B cell (primary cell): ENCODE measurements at regions not wholly inside any gene's neighbourhood (a gene's known extent, or its start where the extent isn't known, plus 50 kb on each side); places are given as distances from the start of the nearest gene placed in this dataset.

ENCODE experiments used
- ATAC-seq: fragments of 200-7000 bp; cut with Tn5 transposase; one replicate; pipeline ENCODE4 v1.10.0; 2021; ENCODE audit warnings: low read depth, mild to moderate bottlenecking, moderate number of reproducible peaks, moderate library complexity
- CTCF ChIA-PET: fragments of 350-600 bp; sonication (Branson Sonifier 250); formaldehyde crosslinking; loops from one replicate; lab custom pipeline; 2021; ENCODE audit warnings: antibody characterized with exemption, inconsistent platforms; lab: Charles Lee
- POLR2A ChIA-PET: fragments of 350-600 bp; sonication (Branson Sonifier 250); formaldehyde crosslinking; loops from one replicate; lab custom pipeline; 2021; ENCODE audit warnings: antibody characterized with exemption; lab: Charles Lee
- DNase-seq: peaks from one replicate; pipeline ENCODE4 v3.0.0; 2013
- H2AFZ ChIP-seq: 2 replicates; pipeline ENCODE4 v1.6.1; 2012; ENCODE audit warnings: mild to moderate bottlenecking, low read depth, low read length; ENCODE audit not compliant: insufficient read depth, poor library complexity, severe bottlenecking
- H3K27ac ChIP-seq, 2 donors: 1 replicate in 1 of 2; 2 replicates in 1 of 2; pipeline ENCODE4 v1.5.1; 2012 to 2013; ENCODE audit warnings: low read length in 2 of 2, mild to moderate bottlenecking in 2 of 2, moderate library complexity in 1 of 2
- H3K27me3 ChIP-seq, 4 experiments: fragments of 200-600 bp in 1 of 4; sonication (generic) in 1 of 4; replicated peaks in 1 of 4; 1 replicate in 2 of 4; 2 replicates in 2 of 4; pipeline versions ENCODE4 v1.6.1 to v1.7.0; 2013 to 2016; ENCODE audit warnings: low read length in 3 of 4, mild to moderate bottlenecking in 2 of 4, mixed read lengths in 1 of 4, moderate library complexity in 1 of 4; ENCODE audit not compliant: insufficient read depth in 4 of 4, control insufficient read depth in 3 of 4; ENCODE audit errors: control extremely low read depth in 1 of 4
- H3K36me3 ChIP-seq, 2 experiments: replicated peaks in 1 of 2; 1 replicate in 1 of 2; 2 replicates in 1 of 2; pipeline versions ENCODE4 v1.6.1 to v1.7.1; 2013; ENCODE audit warnings: low read length in 1 of 2; ENCODE audit not compliant: insufficient read depth in 2 of 2, control insufficient read depth in 1 of 2; ENCODE audit errors: control extremely low read depth in 1 of 2, extremely low read depth in 1 of 2
- H3K4me1 ChIP-seq, 2 donors: fragments of 200-600 bp in 1 of 2; sonication (generic) in 1 of 2; 1 replicate in 1 of 2; 2 replicates in 1 of 2; pipeline versions ENCODE4 v1.5.1 to v1.6.1; 2013 to 2017; ENCODE audit warnings: low read length in 2 of 2; ENCODE audit not compliant: control insufficient read depth in 2 of 2, insufficient read depth in 2 of 2
- H3K4me2 ChIP-seq: replicated peaks from 2 replicates; pipeline ENCODE3; 2012; ENCODE audit warnings: mild to moderate bottlenecking, low read depth, low read length; ENCODE audit not compliant: poor library complexity, severe bottlenecking
- H3K4me3 ChIP-seq, 5 experiments: fragments of 200-600 bp in 1 of 5; sonication (generic) in 1 of 5; 1 replicate in 3 of 5; 2 replicates in 2 of 5; pipeline versions ENCODE4 v1.5.1 to v1.7.0; 2011 to 2016; ENCODE audit warnings: low read length in 4 of 5, mild to moderate bottlenecking in 4 of 5, low read depth in 2 of 5, control low read depth in 1 of 5, moderate library complexity in 1 of 5; ENCODE audit not compliant: insufficient read depth in 1 of 5; ENCODE audit errors: control extremely low read depth in 1 of 5, extremely low read depth in 1 of 5
- H3K79me2 ChIP-seq: fragments of 200-600 bp; sonication (generic); one replicate; pipeline ENCODE4 v1.6.0; 2016; ENCODE audit warnings: low read length; ENCODE audit not compliant: control insufficient read depth, insufficient read depth
- H3K9ac ChIP-seq: fragments of 200-600 bp; sonication (generic); 2 replicates; pipeline ENCODE4 v1.6.1; 2017; ENCODE audit warnings: mild to moderate bottlenecking, low read length, moderate library complexity
- H3K9me3 ChIP-seq, 3 donors: one replicate each; pipeline versions ENCODE4 v1.6.1 to v1.7.1; 2013; ENCODE audit warnings: low read length in 2 of 3; ENCODE audit not compliant: control insufficient read depth in 2 of 3, insufficient read depth in 1 of 3; ENCODE audit errors: control extremely low read depth in 1 of 3
- H4K20me1 ChIP-seq: 2 replicates; pipeline ENCODE4 v1.6.0; 2012; ENCODE audit warnings: mild to moderate bottlenecking, low read length; ENCODE audit not compliant: insufficient read depth, control insufficient read depth, poor library complexity, severe bottlenecking
- H3K27ac Mint-ChIP-seq: one replicate; pipeline ENCODE4 v1.8.0; 2021; ENCODE audit warnings: mixed read lengths
- H3K27me3 Mint-ChIP-seq: one replicate; pipeline ENCODE4 v1.8.0; 2021; ENCODE audit warnings: mixed read lengths
- H3K4me1 Mint-ChIP-seq: one replicate; pipeline ENCODE4 v1.8.0; 2021; ENCODE audit warnings: mixed read lengths
- H3K4me3 Mint-ChIP-seq: one replicate; pipeline ENCODE4 v1.8.0; 2021; ENCODE audit warnings: mixed read lengths
- H3K9me3 Mint-ChIP-seq: one replicate; pipeline ENCODE4 v1.8.0; 2022; ENCODE audit warnings: mixed read lengths; ENCODE audit not compliant: insufficient read depth
- EZH2 ChIP-seq: IDR thresholded peaks from 2 replicates; pipeline ENCODE4 v1.6.1; 2012; ENCODE audit warnings: borderline replicate concordance, low read depth, mild to moderate bottlenecking, moderate library complexity, low read length; ENCODE audit not compliant: insufficient read depth, poor library complexity, severe bottlenecking
- WGBS: methylation state at CpG from one replicate; pipeline ENCODE4 v1.1.5; 2013; ENCODE audit warnings: missing lambda C conversion rate; ENCODE audit not compliant: insufficient coverage; 5-methylcytosine and 5-hydroxymethylcytosine counted together
- intact Hi-C: fragments of 100-400 bp; cut with micrococcal nuclease; formaldehyde crosslinking; loops from one replicate; pipeline ENCODE4 v1.10.0; 2022
- TF ChIP-seq, protein P1 (sequence below): fragments of 200-600 bp; IDR thresholded peaks from one replicate; pipeline ENCODE4 v1.8.0; 2022; ENCODE audit warnings: antibody characterized with exemption, mild to moderate bottlenecking

DNA sequence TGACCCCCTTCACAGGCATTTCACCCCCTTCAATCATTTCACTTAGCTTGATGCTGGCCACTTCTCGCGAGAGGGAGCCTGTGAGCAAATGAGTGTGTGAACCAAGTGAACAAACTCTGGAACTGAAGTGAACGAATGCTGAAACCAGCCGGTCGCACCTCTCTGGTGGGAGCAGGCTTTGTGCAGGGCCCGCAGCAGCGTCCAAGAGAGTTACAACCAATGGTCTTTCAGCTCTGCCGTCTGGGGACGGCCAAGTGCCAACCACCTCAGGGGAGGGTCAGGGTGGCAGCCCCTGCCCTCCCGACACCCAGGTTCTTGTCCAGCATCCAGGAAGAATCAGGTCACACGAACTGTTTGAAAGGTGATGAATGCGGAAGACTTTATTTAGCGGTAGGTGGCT, 764.0 kb downstream of the SUCLG1 start:
- Histone ChIP-seq H3K4me3 (no peak overlapping the region), H3K27me3 (no peaks in the 10 kb centered on the region), H3K27ac (no peak overlapping the region), H2AFZ (no peak overlapping the region), H3K79me2 (no peaks in the 10 kb centered on the region), H3K4me1 (no peaks in the 10 kb centered on the region), H4K20me1 (no peaks in the 10 kb centered on the region), H3K9ac (no peak overlapping the region), H3K4me2 (no peak overlapping the region), H3K9me3 (peaks cover 0 to 11% (median 0%) of the 10 kb centered on the region in 3 donors), H3K36me3 (no peaks in the 10 kb centered on the region)
- H3K4me1 Mint-ChIP-seq, result no peaks in the 10 kb centered on the region
- H3K4me3 Mint-ChIP-seq, result no peak overlapping the region
- ChIA-PET POLR2A (no interaction called here), CTCF (no interaction called here)
- DNase-seq, result no peak
- WGBS, result 99% methylated on average over 13 of the region's 13 CpGs
- TF ChIP-seq EZH2, result no peak
- TF ChIP-seq, protein P1, sequence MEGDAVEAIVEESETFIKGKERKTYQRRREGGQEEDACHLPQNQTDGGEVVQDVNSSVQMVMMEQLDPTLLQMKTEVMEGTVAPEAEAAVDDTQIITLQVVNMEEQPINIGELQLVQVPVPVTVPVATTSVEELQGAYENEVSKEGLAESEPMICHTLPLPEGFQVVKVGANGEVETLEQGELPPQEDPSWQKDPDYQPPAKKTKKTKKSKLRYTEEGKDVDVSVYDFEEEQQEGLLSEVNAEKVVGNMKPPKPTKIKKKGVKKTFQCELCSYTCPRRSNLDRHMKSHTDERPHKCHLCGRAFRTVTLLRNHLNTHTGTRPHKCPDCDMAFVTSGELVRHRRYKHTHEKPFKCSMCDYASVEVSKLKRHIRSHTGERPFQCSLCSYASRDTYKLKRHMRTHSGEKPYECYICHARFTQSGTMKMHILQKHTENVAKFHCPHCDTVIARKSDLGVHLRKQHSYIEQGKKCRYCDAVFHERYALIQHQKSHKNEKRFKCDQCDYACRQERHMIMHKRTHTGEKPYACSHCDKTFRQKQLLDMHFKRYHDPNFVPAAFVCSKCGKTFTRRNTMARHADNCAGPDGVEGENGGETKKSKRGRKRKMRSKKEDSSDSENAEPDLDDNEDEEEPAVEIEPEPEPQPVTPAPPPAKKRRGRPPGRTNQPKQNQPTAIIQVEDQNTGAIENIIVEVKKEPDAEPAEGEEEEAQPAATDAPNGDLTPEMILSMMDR, result no peak
- H3K27ac Mint-ChIP-seq, result no peak overlapping the region
- peaks cover 2% of the 10 kb centered on the region for H3K9me3 Mint-ChIP-seq
- intact Hi-C loops, result no loop called here
- no peak for ATAC-seq
- H3K27me3 Mint-ChIP-seq, result no peaks in the 10 kb centered on the region

DNA sequence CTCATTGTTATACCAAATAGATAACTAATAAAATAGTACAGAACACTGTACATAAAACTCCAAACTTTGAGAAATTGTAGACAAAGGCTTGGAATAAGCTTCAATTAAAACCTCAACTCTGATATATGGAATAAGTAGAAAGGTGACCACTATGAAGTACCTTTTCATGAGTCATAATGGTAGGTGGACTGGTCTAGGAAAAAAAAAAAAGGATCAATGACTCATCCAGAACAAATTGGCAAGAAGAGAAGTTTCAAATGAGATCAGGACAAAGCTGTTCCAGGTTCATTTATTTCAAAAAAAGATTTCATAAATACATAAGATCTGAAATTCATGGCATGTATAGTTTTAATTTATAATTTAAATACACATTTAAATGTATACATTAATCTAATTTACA, 769.7 kb downstream of the SUCLG1 start:
- Histone ChIP-seq H4K20me1 (no peaks in the 10 kb centered on the region), H3K4me2 (no peak overlapping the region), H3K79me2 (no peaks in the 10 kb centered on the region), H2AFZ (no peak overlapping the region), H3K27me3 (no peaks in the 10 kb centered on the region), H3K9ac (no peak overlapping the region), H3K36me3 (no peaks in the 10 kb centered on the region), H3K9me3 (peaks cover 0 to under 1% (median 0%) of the 10 kb centered on the region in 3 donors), H3K4me3 (no peak overlapping the region), H3K27ac (no peak overlapping the region), H3K4me1 (no peaks in the 10 kb centered on the region)
- Mint-ChIP-seq H3K27ac (no peak overlapping the region), H3K9me3 (peaks cover 2% of the 10 kb centered on the region), H3K4me3 (no peak overlapping the region), H3K4me1 (no peaks in the 10 kb centered on the region), H3K27me3 (no peaks in the 10 kb centered on the region)
- intact Hi-C loops, result no loop called here
- no peak for DNase-seq
- POLR2A ChIA-PET, result no interaction called here
- CTCF ChIA-PET, result no interaction called here
- ATAC-seq, result no peak
- no peak for TF ChIP-seq EZH2
- TF ChIP-seq, protein P1, result no peak
